OCI-LY7 (cell line): ENCODE measurements at regions not wholly inside any gene's neighbourhood (a gene's known extent, or its start where the extent isn't known, plus 50 kb on each side); places are given as distances from the start of the nearest gene placed in this dataset.

Source experiments
- BruUV-seq: library from RNA; stranded (reverse); fragments of 400-500 nt; replicated peaks from 2 replicates; lab custom pipeline; 2021; lab: Mats Ljungman, UMichigan
- CTCF ChIA-PET: fragments of 300-600 bp; sonication (Branson Sonifier 250); formaldehyde crosslinking; loops from one replicate; lab custom pipeline; 2022; ENCODE audit warnings: antibody characterized with exemption; ENCODE audit not compliant: unreplicated experiment; lab: Charles Lee
- POLR2A ChIA-PET: fragments of 300-600 bp; sonication (Branson Sonifier 250); formaldehyde crosslinking; loops from one replicate; lab custom pipeline; 2022; ENCODE audit warnings: antibody characterized with exemption; lab: Charles Lee
- DNase-seq: peaks from one replicate; pipeline ENCODE4 v3.0.0-alpha.2; 2015; ENCODE audit warnings: low spot score
- H2AFZ ChIP-seq: fragments of 200-600 bp; sonication (generic), shearing (Covaris generic); 2 replicates; pipeline ENCODE4 v1.6.1; 2014; ENCODE audit warnings: mild to moderate bottlenecking, antibody characterized with exemption, low read length, moderate library complexity
- H3K27ac ChIP-seq: fragments of 200-600 bp; sonication (generic); 2 replicates; pipeline ENCODE4 v1.5.1; 2014; ENCODE audit warnings: mixed run types, low read depth, mild to moderate bottlenecking, moderate library complexity, low read length, inconsistent platforms; ENCODE audit not compliant: poor library complexity, severe bottlenecking
- H3K36me3 ChIP-seq: fragments of 200-600 bp; sonication (generic); 2 replicates; pipeline ENCODE4 v1.6.1; 2014; ENCODE audit warnings: mild to moderate bottlenecking, antibody characterized with exemption, low read length, moderate library complexity, mixed read lengths; ENCODE audit not compliant: insufficient read depth
- H3K4me1 ChIP-seq: fragments of 200-600 bp; sonication (generic); 2 replicates; pipeline ENCODE4 v1.5.1; 2014; ENCODE audit warnings: mild to moderate bottlenecking, low read length; ENCODE audit not compliant: insufficient read depth, poor library complexity, severe bottlenecking
- H3K4me2 ChIP-seq: fragments of 200-600 bp; sonication (generic); 2 replicates; pipeline ENCODE4 v1.6.1; 2014; ENCODE audit warnings: mild to moderate bottlenecking, low read length
- H3K4me3 ChIP-seq: fragments of 200-600 bp; sonication (generic); 2 replicates; pipeline ENCODE4 v1.5.1; 2014; ENCODE audit warnings: mild to moderate bottlenecking, low read depth, low read length; ENCODE audit not compliant: poor library complexity, severe bottlenecking
- H3K79me2 ChIP-seq: fragments of 200-600 bp; sonication (generic); 2 replicates; pipeline ENCODE4 v1.6.1; 2016; ENCODE audit warnings: low read depth, mild to moderate bottlenecking, low read length, moderate library complexity, mixed read lengths; ENCODE audit not compliant: insufficient read depth
- H3K9me2 ChIP-seq: fragments of 200-600 bp; sonication (generic); 2 replicates; pipeline ENCODE4 v1.6.1; 2016; ENCODE audit warnings: mild to moderate bottlenecking, low read length, mixed read lengths; ENCODE audit not compliant: insufficient read depth
- H3K9me3 ChIP-seq: fragments of 200-600 bp; sonication (generic); 2 replicates; pipeline ENCODE4 v1.6.1; 2014; ENCODE audit warnings: mild to moderate bottlenecking, mixed run types, low read length, mixed read lengths
- H4K20me1 ChIP-seq: fragments of 200-600 bp; sonication (generic); 2 replicates; pipeline ENCODE4 v1.6.1; 2014; ENCODE audit warnings: mild to moderate bottlenecking, antibody characterized with exemption, low read length, moderate library complexity, mixed read lengths; ENCODE audit not compliant: insufficient read depth
- EZH2phosphoT487 ChIP-seq: fragments of 200-600 bp; sonication (generic); IDR thresholded peaks from 2 replicates; pipeline ENCODE4 v1.6.1; 2018; ENCODE audit warnings: low read depth, borderline replicate concordance, mild to moderate bottlenecking, mixed run types, antibody characterized with exemption, low read length, moderate library complexity, mixed read lengths
- intact Hi-C: fragments of 100-400 bp; cut with micrococcal nuclease; formaldehyde crosslinking; loops from one replicate; pipeline ENCODE4 v1.10.0; 2022; ENCODE audit not compliant: unreplicated experiment
- TF ChIP-seq, protein P1 (sequence below): fragments of 200-600 bp; sonication (generic); conservative IDR thresholded peaks from 2 replicates; pipeline ENCODE4 v1.5.1; 2014; ENCODE audit warnings: mild to moderate bottlenecking, antibody characterized with exemption, low read length, moderate library complexity, mixed read lengths

DNA sequence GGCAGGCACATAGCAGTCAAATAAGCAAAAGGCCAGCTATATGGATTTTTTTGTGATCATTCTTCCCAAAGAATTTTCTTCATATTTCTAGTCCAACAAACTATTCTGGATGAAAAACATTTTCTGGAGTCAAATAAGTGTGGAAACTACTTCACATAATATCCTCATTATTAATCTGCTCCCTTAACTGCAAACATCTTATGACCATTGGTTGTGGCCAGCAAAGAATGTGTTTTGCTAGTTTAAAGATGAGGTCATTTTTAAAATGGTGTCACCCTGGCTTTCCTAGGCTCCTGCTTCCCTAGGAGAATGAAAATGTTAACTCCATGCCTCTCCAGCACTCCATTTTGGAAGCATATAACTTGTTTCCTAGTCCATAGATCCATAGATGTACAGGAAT is 118.8 kb downstream of the SST start:
- Histone ChIP-seq H3K9me3 (no peaks in the 10 kb centered on the region), H3K4me1 (no peaks in the 10 kb centered on the region), H3K4me2 (no peak overlapping the region), H4K20me1 (no peaks in the 10 kb centered on the region), H3K9me2 (no peaks in the 10 kb centered on the region), H3K4me3 (no peak overlapping the region), H3K27ac (no peak overlapping the region), H3K79me2 (no peaks in the 10 kb centered on the region), H2AFZ (no peak overlapping the region), H3K36me3 (no peaks in the 10 kb centered on the region)
- CTCF ChIA-PET: no interaction called here
- no TSS peak for BruUV-seq
- TF ChIP-seq EZH2phosphoT487: no peak
- TF ChIP-seq, protein P1, sequence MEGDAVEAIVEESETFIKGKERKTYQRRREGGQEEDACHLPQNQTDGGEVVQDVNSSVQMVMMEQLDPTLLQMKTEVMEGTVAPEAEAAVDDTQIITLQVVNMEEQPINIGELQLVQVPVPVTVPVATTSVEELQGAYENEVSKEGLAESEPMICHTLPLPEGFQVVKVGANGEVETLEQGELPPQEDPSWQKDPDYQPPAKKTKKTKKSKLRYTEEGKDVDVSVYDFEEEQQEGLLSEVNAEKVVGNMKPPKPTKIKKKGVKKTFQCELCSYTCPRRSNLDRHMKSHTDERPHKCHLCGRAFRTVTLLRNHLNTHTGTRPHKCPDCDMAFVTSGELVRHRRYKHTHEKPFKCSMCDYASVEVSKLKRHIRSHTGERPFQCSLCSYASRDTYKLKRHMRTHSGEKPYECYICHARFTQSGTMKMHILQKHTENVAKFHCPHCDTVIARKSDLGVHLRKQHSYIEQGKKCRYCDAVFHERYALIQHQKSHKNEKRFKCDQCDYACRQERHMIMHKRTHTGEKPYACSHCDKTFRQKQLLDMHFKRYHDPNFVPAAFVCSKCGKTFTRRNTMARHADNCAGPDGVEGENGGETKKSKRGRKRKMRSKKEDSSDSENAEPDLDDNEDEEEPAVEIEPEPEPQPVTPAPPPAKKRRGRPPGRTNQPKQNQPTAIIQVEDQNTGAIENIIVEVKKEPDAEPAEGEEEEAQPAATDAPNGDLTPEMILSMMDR: no peak
- no peak for DNase-seq
- intact Hi-C loops: no loop called here
- POLR2A ChIA-PET: interaction anchor here (1.2 kb wide), 1 partner anchor 66 kb away, joined by 3 read pairs; no protein-coding TSS in a partner anchor

DNA sequence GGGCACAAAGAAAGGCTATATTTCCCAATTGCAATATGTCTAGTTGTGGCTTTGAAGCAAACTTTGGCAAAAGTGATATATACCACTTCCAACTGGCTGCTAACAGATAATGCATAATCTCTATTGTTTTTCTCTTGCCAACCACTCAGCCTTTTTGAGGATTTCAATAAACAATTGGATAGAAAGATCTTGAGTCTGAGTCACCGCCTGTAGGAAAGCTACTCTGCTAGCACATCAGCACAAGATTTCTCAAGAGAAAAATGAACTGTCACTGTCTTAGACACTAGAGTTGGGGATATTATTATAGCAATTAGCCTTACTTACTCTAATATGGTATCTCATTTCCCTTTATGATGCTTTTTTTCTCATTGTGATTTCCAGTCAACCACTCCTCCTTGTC is 119.7 kb downstream of the SST start:
- no peaks in the 10 kb centered on the region for H3K9me2 ChIP-seq
- no peaks in the 10 kb centered on the region for H3K4me1 ChIP-seq
- BruUV-seq: no TSS peak
- H3K27ac ChIP-seq: no peak overlapping the region
- H3K4me2 ChIP-seq: no peak overlapping the region
- H3K4me3 ChIP-seq: no peak overlapping the region
- H3K9me3 ChIP-seq: no peaks in the 10 kb centered on the region
- POLR2A ChIA-PET: no interaction called here
- no peak for DNase-seq
- H4K20me1 ChIP-seq: no peaks in the 10 kb centered on the region
- H3K36me3 ChIP-seq: no peaks in the 10 kb centered on the region
- TF ChIP-seq, protein P1: no peak
- TF ChIP-seq EZH2phosphoT487: no peak
- no peaks in the 10 kb centered on the region for H3K79me2 ChIP-seq
- intact Hi-C loops: no loop called here
- CTCF ChIA-PET: no interaction called here
- H2AFZ ChIP-seq: no peak overlapping the region

DNA sequence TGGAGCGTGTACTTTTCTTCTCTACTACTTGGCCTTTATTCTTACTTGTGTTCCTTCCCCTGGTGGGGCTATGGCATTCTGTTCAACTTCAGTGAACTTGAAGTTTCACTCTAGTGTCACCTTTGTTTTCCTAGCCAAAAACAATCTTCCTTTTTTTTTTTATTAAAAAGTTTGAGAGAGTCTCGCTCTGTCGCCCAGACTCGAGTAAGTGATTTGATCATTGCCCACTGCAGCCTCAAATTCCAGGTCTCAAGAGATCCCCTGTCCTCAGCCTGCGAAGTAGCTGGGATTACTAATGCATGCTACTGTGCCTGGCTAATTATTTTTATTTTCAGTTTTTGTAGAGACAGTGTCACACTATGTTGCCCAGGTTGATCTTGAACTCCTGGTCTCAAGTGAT is 124.8 kb downstream of the SST start:
- POLR2A ChIA-PET: interaction anchor here (0.6 kb wide), 1 partner anchor 20 kb away, joined by 3 read pairs; no protein-coding TSS in a partner anchor
- Histone ChIP-seq H3K27ac (no peak overlapping the region), H3K4me2 (no peak overlapping the region), H3K9me3 (no peaks in the 10 kb centered on the region), H3K4me1 (no peaks in the 10 kb centered on the region), H4K20me1 (no peaks in the 10 kb centered on the region), H3K9me2 (no peaks in the 10 kb centered on the region), H3K36me3 (no peaks in the 10 kb centered on the region), H3K79me2 (no peaks in the 10 kb centered on the region), H3K4me3 (no peak overlapping the region), H2AFZ (no peak overlapping the region)
- intact Hi-C loops: no loop called here
- BruUV-seq: no TSS peak
- CTCF ChIA-PET: no interaction called here
- TF ChIP-seq EZH2phosphoT487: no peak
- TF ChIP-seq, protein P1: no peak
- DNase-seq: no peak
